ENCODE measurements at regions not wholly inside any gene's neighbourhood (a gene's known extent, or its start where the extent isn't known, plus 50 kb on each side); places are given as distances from the start of the nearest gene placed in this dataset.

- H3K36me3 ChIP-seq (replicated peaks in 1 of 2; ENCODE audit: control insufficient read depth in 1 of 2, insufficient read depth in 2 of 2, low read length in 2 of 2), result no peaks in the 10 kb centered on the region
- no peaks in the 10 kb centered on the region for H3K27me3 ChIP-seq (ENCODE audit: control insufficient read depth in 1 of 2, insufficient read depth in 2 of 2, low read length in 2 of 2)
- no peak overlapping the region for H2AFZ ChIP-seq (ENCODE audit: low read length)
- no peak overlapping the region for H3K4me3 ChIP-seq (replicated peaks in 1 of 3; ENCODE audit: insufficient read depth in 1 of 3, low read depth in 2 of 3, low read length in 3 of 3)
- H3K4me1 ChIP-seq (ENCODE audit: insufficient read depth, low read length), result peaks cover 22% of the 10 kb centered on the region
- DNase-seq (ENCODE audit: low spot score) (no peak), FAIRE-seq (no peak), ATAC-seq (no peak)
- no peaks in the 10 kb centered on the region for H3K9me3 ChIP-seq (ENCODE audit: low read length)
- no peak overlapping the region for H3K9ac ChIP-seq (ENCODE audit: insufficient read depth, low read depth, low read length)
- H3K4me2 ChIP-seq (ENCODE audit: low read depth, low read length), result no peak overlapping the region
- intact Hi-C loops (cut with micrococcal nuclease; ENCODE audit: unreplicated experiment) (loop anchor here (5.0 kb wide), 1 partner anchor 206 kb away; a partner anchor contains a TSS), in situ Hi-C loops (cut with HindIII; ENCODE audit: extremely low pct_ligation_motif_present, low pct_unique_long_range_greater_than_20kb) (no loop called here)
- ChIA-PET CTCF (ENCODE audit: low intra/inter-chr PET ratio, low total read pairs) (no interaction called here), POLR2A (no interaction called here)
- no TSS peak for BruUV-seq (replicated peaks)
- no peaks in the 10 kb centered on the region for H3K79me2 ChIP-seq (ENCODE audit: insufficient read depth, low read length)
- no peaks in the 10 kb centered on the region for H4K20me1 ChIP-seq (ENCODE audit: insufficient read depth, low read length)
- 82% methylated on average over 4 of the region's 4 CpGs for WGBS (ENCODE audit: low lambda C conversion rate)
- no peak overlapping the region for H3K27ac ChIP-seq (ENCODE audit: extremely low read length, insufficient read depth, low read length)
- TF ChIP-seq ZNF546 (CRISPR knock-in tag; conservative IDR thresholded peaks at IDR 0.05) (no peak), KDM1A (CRISPR knock-in tag; IDR thresholded peaks at IDR 0.05) (no peak), ERF (CRISPR knock-in tag; IDR thresholded peaks at IDR 0.05) (no peak), ZNF614 (CRISPR knock-in tag; IDR thresholded peaks at IDR 0.05; ENCODE audit: borderline replicate concordance) (no peak), ZNF317 (CRISPR knock-in tag; IDR thresholded peaks at IDR 0.05) (no peak), ZNF788 (CRISPR knock-in tag; IDR thresholded peaks at IDR 0.05; ENCODE audit: borderline replicate concordance) (no peak)
Measured at GRCh38 chr4:56253666-56254305, 133.5 kb downstream of the AASDH start.

- no peaks in the 10 kb centered on the region for H3K79me2 ChIP-seq (ENCODE audit: insufficient read depth, low read length)
- no peaks in the 10 kb centered on the region for H3K27me3 ChIP-seq (ENCODE audit: control insufficient read depth in 1 of 2, insufficient read depth in 2 of 2, low read length in 2 of 2)
- H3K9ac ChIP-seq (ENCODE audit: insufficient read depth, low read depth, low read length), result no peak overlapping the region
- H3K27ac ChIP-seq (ENCODE audit: extremely low read length, insufficient read depth, low read length), result peak overlapping the region; percentile 16
- FAIRE-seq (peak; percentile 36), ATAC-seq (peak; percentile 96), DNase-seq (ENCODE audit: low spot score) (peak; percentile 36)
- intact Hi-C loops (cut with micrococcal nuclease; ENCODE audit: unreplicated experiment) (loop anchor here (5.0 kb wide), 1 partner anchor 205 kb away; a partner anchor contains a TSS), in situ Hi-C loops (cut with HindIII; ENCODE audit: extremely low pct_ligation_motif_present, low pct_unique_long_range_greater_than_20kb) (no loop called here)
- no peaks in the 10 kb centered on the region for H4K20me1 ChIP-seq (ENCODE audit: insufficient read depth, low read length)
- BruUV-seq (replicated peaks), result no TSS peak
- no peaks in the 10 kb centered on the region for H3K9me3 ChIP-seq (ENCODE audit: low read length)
- peaks cover 27% of the 10 kb centered on the region for H3K4me1 ChIP-seq (ENCODE audit: insufficient read depth, low read length)
- ChIA-PET CTCF (ENCODE audit: low intra/inter-chr PET ratio, low total read pairs) (no interaction called here), POLR2A (no interaction called here)
- no peak overlapping the region for H2AFZ ChIP-seq (ENCODE audit: low read length)
- no peak overlapping the region for H3K4me2 ChIP-seq (ENCODE audit: low read depth, low read length)
- H3K4me3 ChIP-seq (replicated peaks in 1 of 3; ENCODE audit: insufficient read depth in 1 of 3, low read depth in 2 of 3, low read length in 3 of 3), result no peak overlapping the region
- 40% methylated on average over 2 of the region's 4 CpGs for WGBS (ENCODE audit: low lambda C conversion rate)
- no peaks in the 10 kb centered on the region for H3K36me3 ChIP-seq (replicated peaks in 1 of 2; ENCODE audit: control insufficient read depth in 1 of 2, insufficient read depth in 2 of 2, low read length in 2 of 2)
- TF ChIP-seq SAP130 (CRISPR knock-in tag; IDR thresholded peaks at IDR 0.05; ENCODE audit: low read depth), result 0 out of 2 replicates have a peak, but pooled peaks have one; percentile 9
- TF ChIP-seq ZNF263 (CRISPR knock-in tag; IDR thresholded peaks at IDR 0.05), result no peak
- TF ChIP-seq ZBTB3 (CRISPR knock-in tag; IDR thresholded peaks at IDR 0.05; ENCODE audit: borderline replicate concordance, low read depth), result no peak
- no peak for TF ChIP-seq SKIL (CRISPR knock-in tag; IDR thresholded peaks at IDR 0.05; ENCODE audit: borderline replicate concordance)
- no peak for TF ChIP-seq USF2 (IDR thresholded peaks at IDR 0.05; ENCODE audit: low read depth, low read length)
- TF ChIP-seq USF2 (CRISPR knock-in tag; IDR thresholded peaks at IDR 0.05; ENCODE audit: borderline replicate concordance), result no peak
- no peak for TF ChIP-seq SOX5 (CRISPR knock-in tag; IDR thresholded peaks at IDR 0.05; ENCODE audit: borderline replicate concordance)
- TF ChIP-seq SALL1 (CRISPR knock-in tag; IDR thresholded peaks at IDR 0.05), result peak; percentile 33; the same call in 1 of the 2 replicates
Measured at GRCh38 chr4:56252561-56253152, 134.6 kb downstream of the AASDH start.

Data from HepG2 (cell line).